ENCODE measurements at regions not wholly inside any gene's neighbourhood (a gene's known extent, or its start where the extent isn't known, plus 50 kb on each side); places are given as distances from the start of the nearest gene placed in this dataset.

DNA sequence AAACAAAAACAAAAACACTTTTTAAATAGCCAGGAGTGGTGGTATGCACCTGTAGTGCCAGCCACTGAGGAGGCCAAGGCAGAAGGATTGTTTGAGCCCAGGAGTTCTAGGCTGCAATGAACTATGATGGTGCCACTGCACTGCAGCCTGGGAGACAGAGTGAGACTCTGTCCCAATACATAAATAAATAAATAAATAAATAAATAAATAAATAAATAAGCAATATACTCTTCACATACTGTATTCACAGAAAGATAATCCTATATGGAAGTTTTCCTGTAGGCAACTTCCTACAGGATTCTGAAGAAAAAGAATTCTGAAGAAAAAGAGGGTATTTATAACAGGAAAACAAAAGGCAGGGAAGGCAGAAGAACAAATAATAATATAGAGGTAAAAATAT is 293.3 kb upstream of the GRIA3 start:
- POLR2A ChIA-PET = no interaction called here
- Histone ChIP-seq H3K27me3 (replicated peaks in 1 of 4; ENCODE audit: control extremely low read depth in 1 of 4, control insufficient read depth in 3 of 4, insufficient read depth in 4 of 4, low read length in 3 of 4) (no peaks in the 10 kb centered on the region), H3K79me2 (ENCODE audit: control insufficient read depth, insufficient read depth, low read length) (no peaks in the 10 kb centered on the region), H3K4me3 (ENCODE audit: control extremely low read depth in 1 of 5, extremely low read depth in 1 of 5, insufficient read depth in 1 of 5, low read depth in 2 of 5, low read length in 4 of 5) (no peak overlapping the region), H3K9me3 (ENCODE audit: control extremely low read depth in 1 of 3, control insufficient read depth in 2 of 3, insufficient read depth in 1 of 3, low read length in 2 of 3) (no peaks in the 10 kb centered on the region), H3K9ac (ENCODE audit: low read length) (no peak overlapping the region), H2AFZ (ENCODE audit: insufficient read depth, low read depth, low read length, poor library complexity, severe bottlenecking) (no peak overlapping the region), H3K27ac (ENCODE audit: low read length in 2 of 2) (no peak overlapping the region), H3K4me1 (ENCODE audit: control insufficient read depth in 2 of 2, insufficient read depth in 2 of 2, low read length in 2 of 2) (no peaks in the 10 kb centered on the region), H3K36me3 (replicated peaks in 1 of 2; ENCODE audit: control extremely low read depth in 1 of 2, control insufficient read depth in 1 of 2, extremely low read depth in 1 of 2, insufficient read depth in 2 of 2, low read length in 1 of 2) (no peaks in the 10 kb centered on the region), H3K4me2 (replicated peaks; ENCODE audit: low read depth, low read length, poor library complexity, severe bottlenecking) (no peak overlapping the region), H4K20me1 (ENCODE audit: control insufficient read depth, insufficient read depth, low read length, poor library complexity, severe bottlenecking) (no peaks in the 10 kb centered on the region)
- Mint-ChIP-seq H3K27ac (no peak overlapping the region), H3K27me3 (no peaks in the 10 kb centered on the region), H3K9me3 (ENCODE audit: insufficient read depth) (no peaks in the 10 kb centered on the region), H3K4me1 (no peaks in the 10 kb centered on the region), H3K4me3 (no peak overlapping the region)
- intact Hi-C loops (cut with micrococcal nuclease) = no loop called here
- CTCF ChIA-PET = no interaction called here
- ATAC-seq (ENCODE audit: low read depth) = no peak
- no peak for DNase-seq
- TF ChIP-seq, protein P1, sequence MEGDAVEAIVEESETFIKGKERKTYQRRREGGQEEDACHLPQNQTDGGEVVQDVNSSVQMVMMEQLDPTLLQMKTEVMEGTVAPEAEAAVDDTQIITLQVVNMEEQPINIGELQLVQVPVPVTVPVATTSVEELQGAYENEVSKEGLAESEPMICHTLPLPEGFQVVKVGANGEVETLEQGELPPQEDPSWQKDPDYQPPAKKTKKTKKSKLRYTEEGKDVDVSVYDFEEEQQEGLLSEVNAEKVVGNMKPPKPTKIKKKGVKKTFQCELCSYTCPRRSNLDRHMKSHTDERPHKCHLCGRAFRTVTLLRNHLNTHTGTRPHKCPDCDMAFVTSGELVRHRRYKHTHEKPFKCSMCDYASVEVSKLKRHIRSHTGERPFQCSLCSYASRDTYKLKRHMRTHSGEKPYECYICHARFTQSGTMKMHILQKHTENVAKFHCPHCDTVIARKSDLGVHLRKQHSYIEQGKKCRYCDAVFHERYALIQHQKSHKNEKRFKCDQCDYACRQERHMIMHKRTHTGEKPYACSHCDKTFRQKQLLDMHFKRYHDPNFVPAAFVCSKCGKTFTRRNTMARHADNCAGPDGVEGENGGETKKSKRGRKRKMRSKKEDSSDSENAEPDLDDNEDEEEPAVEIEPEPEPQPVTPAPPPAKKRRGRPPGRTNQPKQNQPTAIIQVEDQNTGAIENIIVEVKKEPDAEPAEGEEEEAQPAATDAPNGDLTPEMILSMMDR (IDR thresholded peaks at IDR 0.05) = no peak
- TF ChIP-seq EZH2 (IDR thresholded peaks at IDR 0.05; ENCODE audit: borderline replicate concordance, insufficient read depth, low read depth, low read length, poor library complexity, severe bottlenecking) = no peak

DNA sequence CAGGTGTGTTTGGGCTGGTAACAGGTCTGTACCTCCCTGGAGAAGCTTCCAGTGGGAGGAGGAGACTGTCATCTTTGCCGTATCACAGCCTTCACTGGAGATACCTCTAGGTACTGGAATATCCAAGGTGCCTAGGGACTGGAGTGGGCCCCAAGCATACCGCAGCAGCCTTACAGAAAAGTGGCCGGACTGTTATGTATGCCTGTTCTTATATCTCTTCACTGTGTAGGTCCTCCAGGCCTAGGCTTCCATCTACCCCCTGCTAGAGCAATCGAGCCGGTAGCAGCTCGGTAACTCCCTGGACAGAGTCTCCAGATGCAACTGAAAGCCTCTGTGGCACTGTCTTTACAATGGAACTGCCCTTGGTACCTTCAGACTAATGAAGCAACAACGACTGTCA is 277.4 kb upstream of the GRIA3 start:
- H2AFZ ChIP-seq (ENCODE audit: insufficient read depth, low read depth, low read length, poor library complexity, severe bottlenecking) = no peak overlapping the region
- H3K27me3 ChIP-seq (replicated peaks in 1 of 4; ENCODE audit: control extremely low read depth in 1 of 4, control insufficient read depth in 3 of 4, insufficient read depth in 4 of 4, low read length in 3 of 4) = no peaks in the 10 kb centered on the region
- Mint-ChIP-seq H3K27ac (no peak overlapping the region), H3K27me3 (no peaks in the 10 kb centered on the region), H3K4me1 (no peaks in the 10 kb centered on the region), H3K9me3 (ENCODE audit: insufficient read depth) (peaks cover 3% of the 10 kb centered on the region), H3K4me3 (no peak overlapping the region)
- DNase-seq (no peak), ATAC-seq (ENCODE audit: low read depth) (no peak)
- intact Hi-C loops (cut with micrococcal nuclease) = no loop called here
- ChIA-PET POLR2A (no interaction called here), CTCF (no interaction called here)
- no peak overlapping the region for H3K4me2 ChIP-seq (replicated peaks; ENCODE audit: low read depth, low read length, poor library complexity, severe bottlenecking)
- WGBS (ENCODE audit: insufficient coverage) = 100% methylated on average over 1 of the region's 7 CpGs
- no peaks in the 10 kb centered on the region for H3K36me3 ChIP-seq (replicated peaks in 1 of 2; ENCODE audit: control extremely low read depth in 1 of 2, control insufficient read depth in 1 of 2, extremely low read depth in 1 of 2, insufficient read depth in 2 of 2, low read length in 1 of 2)
- H3K9ac ChIP-seq (ENCODE audit: low read length) = no peak overlapping the region
- no peaks in the 10 kb centered on the region for H4K20me1 ChIP-seq (ENCODE audit: control insufficient read depth, insufficient read depth, low read length, poor library complexity, severe bottlenecking)
- H3K27ac ChIP-seq (ENCODE audit: low read length in 2 of 2) = no peak overlapping the region
- H3K9me3 ChIP-seq (ENCODE audit: control extremely low read depth in 1 of 3, control insufficient read depth in 2 of 3, insufficient read depth in 1 of 3, low read length in 2 of 3) = peaks cover 0 to 3% (median 0%) of the 10 kb centered on the region in 3 donors
- no peak overlapping the region for H3K4me3 ChIP-seq (ENCODE audit: control extremely low read depth in 1 of 5, extremely low read depth in 1 of 5, insufficient read depth in 1 of 5, low read depth in 2 of 5, low read length in 4 of 5)
- no peaks in the 10 kb centered on the region for H3K79me2 ChIP-seq (ENCODE audit: control insufficient read depth, insufficient read depth, low read length)
- no peak for TF ChIP-seq EZH2 (IDR thresholded peaks at IDR 0.05; ENCODE audit: borderline replicate concordance, insufficient read depth, low read depth, low read length, poor library complexity, severe bottlenecking)
- TF ChIP-seq, protein P1 (IDR thresholded peaks at IDR 0.05) = no peak
- no peaks in the 10 kb centered on the region for H3K4me1 ChIP-seq (ENCODE audit: control insufficient read depth in 2 of 2, insufficient read depth in 2 of 2, low read length in 2 of 2)

All from B cell (primary cell).